ENCODE measurements at regions not wholly inside any gene's neighbourhood (a gene's known extent, or its start where the extent isn't known, plus 50 kb on each side); places are given as distances from the start of the nearest gene placed in this dataset.

- no peaks in the 10 kb centered on the region for H3K36me3 ChIP-seq (ENCODE audit: control insufficient read depth, insufficient read depth, low read length)
- no peak overlapping the region for H3K27ac ChIP-seq
- no peak overlapping the region for H2AFZ ChIP-seq
- H3K27me3 ChIP-seq (ENCODE audit: control insufficient read depth, insufficient read depth, low read length), result no peaks in the 10 kb centered on the region
- no peaks in the 10 kb centered on the region for H3K9me3 ChIP-seq (ENCODE audit: control insufficient read depth, low read length)
- H3K4me2 ChIP-seq (ENCODE audit: low read length), result no peak overlapping the region
- TF ChIP-seq, protein P1, sequence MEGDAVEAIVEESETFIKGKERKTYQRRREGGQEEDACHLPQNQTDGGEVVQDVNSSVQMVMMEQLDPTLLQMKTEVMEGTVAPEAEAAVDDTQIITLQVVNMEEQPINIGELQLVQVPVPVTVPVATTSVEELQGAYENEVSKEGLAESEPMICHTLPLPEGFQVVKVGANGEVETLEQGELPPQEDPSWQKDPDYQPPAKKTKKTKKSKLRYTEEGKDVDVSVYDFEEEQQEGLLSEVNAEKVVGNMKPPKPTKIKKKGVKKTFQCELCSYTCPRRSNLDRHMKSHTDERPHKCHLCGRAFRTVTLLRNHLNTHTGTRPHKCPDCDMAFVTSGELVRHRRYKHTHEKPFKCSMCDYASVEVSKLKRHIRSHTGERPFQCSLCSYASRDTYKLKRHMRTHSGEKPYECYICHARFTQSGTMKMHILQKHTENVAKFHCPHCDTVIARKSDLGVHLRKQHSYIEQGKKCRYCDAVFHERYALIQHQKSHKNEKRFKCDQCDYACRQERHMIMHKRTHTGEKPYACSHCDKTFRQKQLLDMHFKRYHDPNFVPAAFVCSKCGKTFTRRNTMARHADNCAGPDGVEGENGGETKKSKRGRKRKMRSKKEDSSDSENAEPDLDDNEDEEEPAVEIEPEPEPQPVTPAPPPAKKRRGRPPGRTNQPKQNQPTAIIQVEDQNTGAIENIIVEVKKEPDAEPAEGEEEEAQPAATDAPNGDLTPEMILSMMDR (IDR thresholded peaks at IDR 0.05), result no peak
- H3K9ac ChIP-seq, result no peak overlapping the region
- H3K4me3 ChIP-seq (ENCODE audit: low read depth, low read length), result no peak overlapping the region
- H3K4me1 ChIP-seq, result no peaks in the 10 kb centered on the region
- no peaks in the 10 kb centered on the region for H3K79me2 ChIP-seq
These were observed 728.8 kb downstream of the TYW1 start for GRCh38 chr7:67725423-67725822.

- Histone ChIP-seq H3K27ac (no peak overlapping the region), H3K4me3 (ENCODE audit: low read depth, low read length) (no peak overlapping the region), H3K79me2 (no peaks in the 10 kb centered on the region), H3K4me1 (no peaks in the 10 kb centered on the region), H3K9ac (no peak overlapping the region), H3K4me2 (ENCODE audit: low read length) (no peak overlapping the region), H3K36me3 (ENCODE audit: control insufficient read depth, insufficient read depth, low read length) (no peaks in the 10 kb centered on the region), H3K27me3 (ENCODE audit: control insufficient read depth, insufficient read depth, low read length) (no peaks in the 10 kb centered on the region), H3K9me3 (ENCODE audit: control insufficient read depth, low read length) (no peaks in the 10 kb centered on the region), H2AFZ (no peak overlapping the region)
- TF ChIP-seq, protein P1 (IDR thresholded peaks at IDR 0.05), result no peak
These were observed 733.1 kb downstream of the TYW1 start for GRCh38 chr7:67729771-67730170.

DNA sequence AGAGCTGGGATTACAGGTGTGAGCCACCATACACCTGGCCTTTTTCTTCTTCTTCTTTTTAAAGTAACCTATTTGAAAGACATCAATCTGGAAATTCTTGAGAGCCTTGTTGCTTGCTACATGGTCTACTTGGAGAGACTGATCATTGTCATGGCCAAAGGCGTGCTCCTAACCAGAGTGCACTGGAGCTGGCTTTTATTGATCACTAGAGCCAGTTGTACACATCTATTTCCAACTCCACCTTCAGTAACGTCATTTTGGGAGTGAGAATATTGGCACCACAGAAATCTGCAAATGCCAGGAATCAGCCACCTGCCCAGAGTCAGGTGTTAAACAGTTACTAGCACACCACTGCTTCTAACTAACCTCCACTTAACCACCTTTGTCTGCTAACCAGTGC is 735.1 kb downstream of the TYW1 start:
- Histone ChIP-seq H3K36me3 (ENCODE audit: control insufficient read depth, insufficient read depth, low read length) (no peaks in the 10 kb centered on the region), H3K4me2 (ENCODE audit: low read length) (no peak overlapping the region), H3K9ac (no peak overlapping the region), H3K79me2 (no peaks in the 10 kb centered on the region), H2AFZ (no peak overlapping the region), H3K27me3 (ENCODE audit: control insufficient read depth, insufficient read depth, low read length) (no peaks in the 10 kb centered on the region), H3K4me3 (ENCODE audit: low read depth, low read length) (no peak overlapping the region), H3K27ac (no peak overlapping the region), H3K4me1 (no peaks in the 10 kb centered on the region), H3K9me3 (ENCODE audit: control insufficient read depth, low read length) (no peaks in the 10 kb centered on the region)
- TF ChIP-seq, protein P1 (IDR thresholded peaks at IDR 0.05), result no peak

DNA sequence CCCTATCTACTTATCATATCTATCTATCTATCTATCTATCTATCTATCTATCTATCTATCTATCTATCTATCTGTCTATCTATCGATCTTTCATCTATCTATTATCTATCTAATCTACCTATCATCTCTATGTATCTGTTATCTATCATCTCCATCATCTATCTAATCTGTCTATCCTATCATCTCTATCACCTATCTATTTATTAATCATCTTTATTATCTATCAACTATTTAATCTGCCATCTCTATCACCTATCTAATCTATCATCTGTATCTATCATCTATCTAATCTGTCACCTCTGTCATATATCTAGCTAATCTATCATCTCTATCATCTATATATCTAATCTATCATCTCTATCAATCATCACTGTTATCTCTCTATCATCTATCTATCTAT is 736.3 kb downstream of the TYW1 start:
- no peak overlapping the region for H2AFZ ChIP-seq
- no peaks in the 10 kb centered on the region for H3K4me1 ChIP-seq
- H3K79me2 ChIP-seq, result no peaks in the 10 kb centered on the region
- TF ChIP-seq, protein P1 (IDR thresholded peaks at IDR 0.05), result no peak
- no peak overlapping the region for H3K27ac ChIP-seq
- no peak overlapping the region for H3K4me3 ChIP-seq (ENCODE audit: low read depth, low read length)
- H3K27me3 ChIP-seq (ENCODE audit: control insufficient read depth, insufficient read depth, low read length), result no peaks in the 10 kb centered on the region
- no peaks in the 10 kb centered on the region for H3K9me3 ChIP-seq (ENCODE audit: control insufficient read depth, low read length)
- no peak overlapping the region for H3K9ac ChIP-seq
- H3K36me3 ChIP-seq (ENCODE audit: control insufficient read depth, insufficient read depth, low read length), result no peaks in the 10 kb centered on the region
- H3K4me2 ChIP-seq (ENCODE audit: low read length), result no peak overlapping the region

- no peaks in the 10 kb centered on the region for H3K79me2 ChIP-seq
- no peaks in the 10 kb centered on the region for H3K36me3 ChIP-seq (ENCODE audit: control insufficient read depth, insufficient read depth, low read length)
- H3K9ac ChIP-seq, result no peak overlapping the region
- H3K9me3 ChIP-seq (ENCODE audit: control insufficient read depth, low read length), result no peaks in the 10 kb centered on the region
- TF ChIP-seq, protein P1 (IDR thresholded peaks at IDR 0.05), result no peak
- no peak overlapping the region for H3K4me2 ChIP-seq (ENCODE audit: low read length)
- H2AFZ ChIP-seq, result no peak overlapping the region
- H3K27ac ChIP-seq, result no peak overlapping the region
- no peaks in the 10 kb centered on the region for H3K27me3 ChIP-seq (ENCODE audit: control insufficient read depth, insufficient read depth, low read length)
- H3K4me3 ChIP-seq (ENCODE audit: low read depth, low read length), result no peak overlapping the region
- no peaks in the 10 kb centered on the region for H3K4me1 ChIP-seq
These were observed 741.5 kb downstream of the TYW1 start for GRCh38 chr7:67738145-67738544.
